T-cell (primary cell): ENCODE measurements at regions not wholly inside any gene's neighbourhood (a gene's known extent, or its start where the extent isn't known, plus 50 kb on each side); places are given as distances from the start of the nearest gene placed in this dataset.

Experiments
- ATAC-seq, 4 experiments: fragments of 200-7000 bp in 3 of 4; fragments of 150-1000 bp in 1 of 4; cut with Tn5 transposase; replicated peaks in 1 of 4; 1 replicate in 3 of 4; 2 replicates in 1 of 4; pipeline ENCODE4 v1.10.0; 2021; ENCODE audit warnings: moderate library complexity in 3 of 4, mild to moderate bottlenecking in 2 of 4, moderate number of reproducible peaks in 1 of 4
- CTCF ChIA-PET, 2 donors: fragments of 300-600 bp; sonication (Branson Sonifier 250); formaldehyde crosslinking; loops; one replicate each; lab custom pipeline; 2022; ENCODE audit warnings: antibody characterized with exemption in 2 of 2; lab: Charles Lee
- POLR2A ChIA-PET, 2 donors: fragments of 300-600 bp; sonication (Branson Sonifier 250); formaldehyde crosslinking; loops; one replicate each; lab custom pipeline; 2022; ENCODE audit warnings: antibody characterized with exemption in 2 of 2; lab: Charles Lee
- DNase-seq, 35 experiments: peaks; one replicate each; pipeline versions ENCODE4 v3.0.0 to v3.0.0-alpha.2; 2013 to 2023
- H3K27ac ChIP-seq: one replicate; pipeline ENCODE4 v1.5.1; 2013; ENCODE audit warnings: low read length
- H3K27me3 ChIP-seq, 2 experiments: replicated peaks in 1 of 2; 1 replicate in 1 of 2; 2 replicates in 1 of 2; pipeline versions ENCODE4 v1.6.1 to v1.7.0; 2013; ENCODE audit warnings: low read length in 1 of 2, mixed read lengths in 1 of 2; ENCODE audit not compliant: control insufficient read depth in 2 of 2, insufficient read depth in 2 of 2; ENCODE audit errors: extremely low read depth in 1 of 2
- H3K36me3 ChIP-seq, 2 donors: 1 replicate in 1 of 2; 2 replicates in 1 of 2; pipeline versions ENCODE4 v1.6.1 to v1.7.0; 2013; ENCODE audit warnings: low read length in 1 of 2; ENCODE audit not compliant: control insufficient read depth in 2 of 2, insufficient read depth in 1 of 2; ENCODE audit errors: extremely low read depth in 1 of 2
- H3K4me1 ChIP-seq, 2 experiments: 1 replicate in 1 of 2; 2 replicates in 1 of 2; pipeline versions ENCODE4 v1.6.1 to v1.7.0; 2013; ENCODE audit warnings: low read length in 2 of 2, mixed read lengths in 1 of 2; ENCODE audit not compliant: insufficient read depth in 2 of 2, control insufficient read depth in 1 of 2; ENCODE audit errors: extremely low read depth in 1 of 2
- H3K4me3 ChIP-seq, 2 donors: 1 replicate in 1 of 2; 2 replicates in 1 of 2; pipeline versions ENCODE4 v1.5.1 to v1.7.0; 2013; ENCODE audit warnings: mild to moderate bottlenecking in 2 of 2, low read length in 1 of 2, moderate library complexity in 1 of 2; ENCODE audit not compliant: control insufficient read depth in 1 of 2; ENCODE audit errors: extremely low read depth in 1 of 2
- H3K9me3 ChIP-seq: 2 replicates; pipeline ENCODE4 v1.7.0; 2013
- H3K27ac Mint-ChIP-seq, 2 donors: one replicate each; pipeline ENCODE4 v1.8.0; 2020 to 2021; ENCODE audit warnings: mild to moderate bottlenecking in 2 of 2, mixed read lengths in 2 of 2
- H3K27me3 Mint-ChIP-seq, 2 donors: one replicate each; pipeline ENCODE4 v1.8.0; 2021 to 2022; ENCODE audit warnings: mixed read lengths in 2 of 2
- H3K36me3 Mint-ChIP-seq: one replicate; pipeline ENCODE4 v1.8.0; 2021; ENCODE audit warnings: mixed read lengths
- H3K4me1 Mint-ChIP-seq, 3 donors: one replicate each; pipeline ENCODE4 v1.8.0; 2020 to 2022; ENCODE audit warnings: mixed read lengths in 3 of 3, mild to moderate bottlenecking in 1 of 3
- H3K4me3 Mint-ChIP-seq, 3 donors: one replicate each; pipeline ENCODE4 v1.8.0; 2020 to 2022; ENCODE audit warnings: mild to moderate bottlenecking in 3 of 3, mixed read lengths in 3 of 3, moderate library complexity in 3 of 3
- H3K9me3 Mint-ChIP-seq, 3 donors: one replicate each; pipeline ENCODE4 v1.8.0; 2020 to 2022; ENCODE audit warnings: mixed read lengths in 3 of 3
- WGBS: methylation state at CpG from one replicate; pipeline ENCODE4 v1.1.5; 2013; ENCODE audit warnings: missing lambda C conversion rate; ENCODE audit not compliant: insufficient coverage; 5-methylcytosine and 5-hydroxymethylcytosine counted together

DNA sequence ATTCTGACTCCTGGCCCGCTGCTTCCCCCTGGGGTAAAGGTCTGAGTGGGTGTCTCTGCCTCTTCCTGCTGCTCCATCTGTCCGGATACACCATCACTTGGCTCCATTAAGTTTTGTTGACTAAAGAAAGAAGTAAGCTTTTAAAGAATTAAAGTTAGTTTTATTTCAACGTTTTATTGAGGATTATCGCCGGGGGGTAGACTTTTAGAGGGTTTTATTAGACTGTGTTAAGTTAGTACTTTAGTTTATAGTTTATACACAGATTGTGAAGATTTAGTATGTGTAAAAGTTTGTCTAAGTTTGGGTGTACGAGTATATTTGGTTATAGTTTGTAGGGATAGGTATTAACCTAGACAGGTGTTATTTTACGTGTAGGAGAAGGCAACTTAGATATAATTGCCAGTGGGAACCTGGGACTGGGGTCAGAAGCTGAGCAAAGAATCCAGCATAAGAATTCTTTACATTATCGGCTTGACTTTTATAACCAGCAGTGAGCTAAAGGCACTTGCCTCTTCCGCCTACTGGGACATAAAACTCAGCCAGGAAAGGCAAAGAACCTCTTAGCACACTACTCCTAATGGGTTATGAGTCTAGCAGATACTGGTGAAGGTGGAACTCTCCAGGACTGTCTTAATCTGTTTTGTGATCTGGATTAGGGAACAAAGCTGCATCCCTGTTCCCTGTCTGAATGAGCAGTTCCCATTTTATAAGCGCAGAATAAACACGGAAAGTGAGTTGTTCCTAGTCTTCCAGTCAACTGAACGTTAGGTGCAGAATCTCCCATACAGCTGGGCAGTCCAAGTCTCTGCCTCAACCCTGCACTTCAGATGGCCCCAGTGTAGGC is 131.3 kb downstream of the FAM43A start:
- Mint-ChIP-seq H3K36me3 (no peaks in the 10 kb centered on the region), H3K9me3 (no peaks in the 10 kb centered on the region), H3K27ac (no peak overlapping the region), H3K4me1 (no peaks in the 10 kb centered on the region), H3K4me3 (no peak overlapping the region), H3K27me3 (peaks cover 2 to 4% of the 10 kb centered on the region in 2 donors)
- Histone ChIP-seq H3K9me3 (no peaks in the 10 kb centered on the region), H3K4me1 (no peaks in the 10 kb centered on the region), H3K36me3 (no peaks in the 10 kb centered on the region), H3K4me3 (no peak overlapping the region), H3K27ac (no peak overlapping the region), H3K27me3 (peaks cover 0 to 12% of the 10 kb centered on the region in 2 experiments)
- no peak for DNase-seq
- ChIA-PET POLR2A (no interaction called here), CTCF (no interaction called here)
- no peak for ATAC-seq
- 84% methylated on average over 8 of the region's 12 CpGs for WGBS

DNA sequence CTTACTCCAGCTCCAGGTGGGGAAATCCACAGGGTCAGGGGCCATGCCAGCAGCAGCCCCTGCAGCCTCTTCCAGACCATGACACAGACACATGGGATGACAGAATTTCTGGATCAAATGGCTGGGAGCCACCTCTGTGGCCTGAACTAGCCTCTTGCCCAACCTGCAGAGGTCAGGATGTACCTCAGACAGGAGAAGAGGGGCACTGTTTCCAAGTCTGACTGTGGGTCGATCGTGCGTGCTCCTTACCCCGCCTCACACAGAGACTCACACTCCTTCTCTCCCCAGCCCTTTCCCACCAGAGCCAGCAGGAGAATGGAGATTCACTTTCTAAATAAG is 131.9 kb downstream of the FAM43A start:
- Mint-ChIP-seq H3K27ac (no peak overlapping the region), H3K36me3 (no peaks in the 10 kb centered on the region), H3K4me1 (no peaks in the 10 kb centered on the region), H3K4me3 (no peak overlapping the region), H3K9me3 (no peaks in the 10 kb centered on the region), H3K27me3 (peaks cover 4% of the 10 kb centered on the region in 2 donors)
- CTCF ChIA-PET = no interaction called here
- Histone ChIP-seq H3K4me3 (no peak overlapping the region), H3K36me3 (no peaks in the 10 kb centered on the region), H3K4me1 (no peaks in the 10 kb centered on the region), H3K9me3 (no peaks in the 10 kb centered on the region), H3K27ac (no peak overlapping the region), H3K27me3 (peaks cover 0 to 8% of the 10 kb centered on the region in 2 experiments)
- POLR2A ChIA-PET = no interaction called here
- WGBS = no CpG with 5 or more reads among the region's 4 CpGs
- no peak for DNase-seq
- no peak for ATAC-seq

DNA sequence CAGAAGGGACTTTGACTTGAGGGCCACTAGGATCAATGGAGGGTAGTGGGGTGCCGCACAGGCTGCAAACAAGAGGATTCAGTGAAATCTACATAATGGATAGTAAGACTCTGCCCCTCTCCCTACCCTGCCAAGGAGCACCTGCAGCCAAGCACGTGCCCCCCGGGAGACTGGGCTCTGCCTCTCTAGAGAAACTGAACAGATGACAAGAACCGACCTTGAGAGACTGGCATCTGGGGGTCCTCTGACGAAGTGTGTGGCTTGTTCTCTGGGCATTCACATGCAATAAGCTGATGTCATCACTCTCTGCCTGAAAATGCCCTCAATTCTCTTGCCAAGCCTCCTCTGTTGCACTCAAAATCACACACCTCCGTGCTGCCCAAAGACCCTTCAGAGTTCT is 132.3 kb downstream of the FAM43A start:
- Histone ChIP-seq H3K36me3 (no peaks in the 10 kb centered on the region), H3K27ac (no peak overlapping the region), H3K4me3 (no peak overlapping the region), H3K27me3 (peaks cover 0 to 8% of the 10 kb centered on the region in 2 experiments), H3K4me1 (no peaks in the 10 kb centered on the region), H3K9me3 (no peaks in the 10 kb centered on the region)
- DNase-seq (no peak), ATAC-seq (no peak)
- no peak overlapping the region for H3K27ac Mint-ChIP-seq
- ChIA-PET CTCF (no interaction called here), POLR2A (no interaction called here)
- H3K36me3 Mint-ChIP-seq = no peaks in the 10 kb centered on the region
- no peaks in the 10 kb centered on the region for H3K9me3 Mint-ChIP-seq
- 69% methylated on average over 5 of the region's 6 CpGs for WGBS
- H3K27me3 Mint-ChIP-seq = peaks cover 4% of the 10 kb centered on the region in 2 donors
- H3K4me3 Mint-ChIP-seq = no peak overlapping the region
- H3K4me1 Mint-ChIP-seq = no peaks in the 10 kb centered on the region

DNA sequence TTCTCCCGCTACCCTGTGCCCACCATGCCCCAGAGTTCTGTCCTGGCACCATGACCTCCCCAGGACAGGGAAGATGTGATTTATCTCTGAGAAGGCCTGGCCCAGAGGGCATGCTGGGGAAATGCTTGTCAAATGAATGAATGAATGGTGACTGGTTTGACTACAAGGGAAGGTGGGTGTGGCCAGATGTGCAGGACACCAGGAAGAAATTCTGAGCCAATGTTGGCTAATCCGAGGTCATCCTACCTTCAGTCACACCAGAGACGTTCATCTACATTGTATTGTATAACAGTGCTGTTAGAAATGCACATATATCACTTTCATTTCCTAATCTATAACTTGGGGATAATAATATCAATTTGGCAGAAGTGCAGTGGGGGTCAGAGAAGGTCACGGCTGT is 138.4 kb downstream of the FAM43A start:
- Histone ChIP-seq H3K27me3 (no peaks in the 10 kb centered on the region), H3K27ac (no peak overlapping the region), H3K4me1 (no peaks in the 10 kb centered on the region), H3K9me3 (no peaks in the 10 kb centered on the region), H3K4me3 (no peak overlapping the region), H3K36me3 (no peaks in the 10 kb centered on the region)
- POLR2A ChIA-PET = interaction anchor here in 1 of 2 donors (0.6 kb wide), 1 partner anchor 16 kb away, joined by 9 read pairs; no protein-coding TSS in a partner anchor
- CTCF ChIA-PET = no interaction called here
- H3K4me3 Mint-ChIP-seq = no peak overlapping the region
- WGBS = 17% methylated on average over 1 of the region's 4 CpGs
- H3K4me1 Mint-ChIP-seq = peaks cover 0 to 4% (median 0%) of the 10 kb centered on the region in 3 donors
- H3K27ac Mint-ChIP-seq = no peak overlapping the region
- DNase-seq = no peak
- no peak for ATAC-seq
- peaks cover 0 to 10% of the 10 kb centered on the region in 2 donors for H3K27me3 Mint-ChIP-seq
- H3K9me3 Mint-ChIP-seq = no peaks in the 10 kb centered on the region
- no peaks in the 10 kb centered on the region for H3K36me3 Mint-ChIP-seq

DNA sequence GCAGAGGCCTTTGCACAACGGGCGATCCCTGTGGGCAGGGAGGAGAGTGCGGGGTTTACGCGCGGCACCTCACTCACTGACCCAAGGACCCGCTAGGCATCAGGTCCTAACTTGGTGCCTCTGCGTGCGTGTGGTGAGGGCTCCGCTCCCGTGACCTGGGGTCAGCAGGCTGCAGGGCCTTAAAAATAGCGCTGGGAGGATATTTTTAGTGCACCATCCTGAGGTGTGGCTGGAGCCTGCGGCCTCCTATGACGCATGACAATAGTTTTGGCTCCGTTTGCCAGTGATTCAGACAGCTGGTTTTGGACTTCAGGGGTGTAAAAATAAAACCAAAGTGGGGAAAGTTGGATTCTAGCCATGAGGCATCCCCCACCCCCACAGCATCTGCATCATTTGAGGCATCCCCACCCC is 139.0 kb downstream of the FAM43A start:
- Mint-ChIP-seq H3K4me1 (peaks cover 0 to 4% (median 0%) of the 10 kb centered on the region in 3 donors), H3K27ac (no peak overlapping the region), H3K4me3 (no peak overlapping the region), H3K27me3 (peaks cover 0 to 10% of the 10 kb centered on the region in 2 donors), H3K36me3 (no peaks in the 10 kb centered on the region), H3K9me3 (no peaks in the 10 kb centered on the region)
- H3K27ac ChIP-seq = no peak overlapping the region
- no peaks in the 10 kb centered on the region for H3K27me3 ChIP-seq
- POLR2A ChIA-PET = no interaction called here
- no peaks in the 10 kb centered on the region for H3K9me3 ChIP-seq
- WGBS = 78% methylated on average over 6 of the region's 15 CpGs
- DNase-seq = no peak
- no peak overlapping the region for H3K4me3 ChIP-seq
- CTCF ChIA-PET = no interaction called here
- no peaks in the 10 kb centered on the region for H3K36me3 ChIP-seq
- ATAC-seq = no peak
- H3K4me1 ChIP-seq = no peaks in the 10 kb centered on the region

DNA sequence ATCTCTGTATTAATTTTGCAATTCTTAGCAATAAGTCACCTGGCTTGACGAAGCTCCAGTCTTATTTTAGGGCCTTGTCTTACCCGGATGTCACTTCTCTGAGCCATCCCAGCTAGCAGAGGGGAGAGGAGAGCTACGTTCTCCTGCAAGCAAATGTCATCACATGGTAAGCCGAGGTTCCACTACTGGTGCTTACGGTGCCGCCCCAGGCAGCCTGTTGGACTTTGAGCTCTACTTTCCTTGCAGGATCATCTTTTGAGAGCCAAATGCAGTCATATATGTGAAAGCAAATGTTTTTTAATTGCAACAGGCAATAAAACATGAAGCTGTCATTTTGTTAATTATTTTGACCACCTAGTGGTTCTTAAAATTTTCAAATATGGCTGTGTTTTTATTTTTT is 140.9 kb downstream of the FAM43A start:
- Mint-ChIP-seq H3K4me3 (no peak overlapping the region), H3K27me3 (peaks cover 0 to 10% of the 10 kb centered on the region in 2 donors), H3K27ac (no peak overlapping the region), H3K9me3 (no peaks in the 10 kb centered on the region), H3K36me3 (no peaks in the 10 kb centered on the region), H3K4me1 (peaks cover 0 to 4% (median 0%) of the 10 kb centered on the region in 3 donors)
- Histone ChIP-seq H3K9me3 (no peaks in the 10 kb centered on the region), H3K4me3 (no peak overlapping the region), H3K36me3 (no peaks in the 10 kb centered on the region), H3K27ac (no peak overlapping the region), H3K4me1 (no peaks in the 10 kb centered on the region), H3K27me3 (peaks cover 0 to 2% of the 10 kb centered on the region in 2 experiments)
- no peak for DNase-seq
- ChIA-PET POLR2A (no interaction called here), CTCF (no interaction called here)
- 86% methylated on average over 5 of the region's 6 CpGs for WGBS
- no peak for ATAC-seq
